Astrocyte (in vitro differentiated cells and primary cell): ENCODE measurements at regions not wholly inside any gene's neighbourhood (a gene's known extent, or its start where the extent isn't known, plus 50 kb on each side); places are given as distances from the start of the nearest gene placed in this dataset.

Source experiments
- DNase-seq: peaks from one replicate; pipeline ENCODE4 v3.0.0-alpha.2; 2010; ENCODE audit warnings: low read depth
- FAIRE-seq: peaks from 2 replicates; lab custom pipeline; 2011; peaks lifted over from hg19 to GRCh38; lab: Jason Lieb, UNC
- H2AFZ ChIP-seq: 2 replicates; pipeline ENCODE4 v1.6.0; 2012; ENCODE audit warnings: low read depth, low read length, inconsistent platforms
- H3K27ac ChIP-seq: 2 replicates; pipeline ENCODE4 v1.5.1; 2011; ENCODE audit warnings: low read depth, low read length, inconsistent platforms
- H3K27me3 ChIP-seq: 2 replicates; pipeline ENCODE4 v1.6.0; 2011; ENCODE audit warnings: low read length, inconsistent platforms; ENCODE audit not compliant: insufficient read depth
- H3K36me3 ChIP-seq: 2 replicates; pipeline ENCODE4 v1.5.1; 2011; ENCODE audit warnings: low read length, inconsistent platforms; ENCODE audit not compliant: insufficient read depth
- H3K4me1 ChIP-seq: 2 replicates; pipeline ENCODE4 v1.5.1; 2011; ENCODE audit warnings: low read length, inconsistent platforms; ENCODE audit not compliant: insufficient read depth
- H3K4me2 ChIP-seq: 2 replicates; pipeline ENCODE4 v1.6.0; 2012; ENCODE audit warnings: low read length, inconsistent platforms
- H3K4me3 ChIP-seq: 2 replicates; pipeline ENCODE4 v1.5.1; 2011; ENCODE audit warnings: low read depth, mild to moderate bottlenecking, low read length, inconsistent platforms; ENCODE audit not compliant: insufficient read depth
- H3K79me2 ChIP-seq: 2 replicates; pipeline ENCODE4 v1.6.0; 2012; ENCODE audit warnings: mild to moderate bottlenecking, low read length, inconsistent platforms; ENCODE audit not compliant: insufficient read depth
- H3K9ac ChIP-seq: 2 replicates; pipeline ENCODE4 v1.6.0; 2012; ENCODE audit warnings: mild to moderate bottlenecking, low read length, inconsistent platforms
- H3K9me3 ChIP-seq: 2 replicates; pipeline ENCODE4 v1.5.1; 2012; ENCODE audit warnings: low read depth, mild to moderate bottlenecking, low read length, inconsistent platforms; ENCODE audit not compliant: insufficient read depth
- H4K20me1 ChIP-seq: 2 replicates; pipeline ENCODE4 v1.6.0; 2012; ENCODE audit warnings: low read length, inconsistent platforms; ENCODE audit not compliant: insufficient read depth
- H3K27ac Mint-ChIP-seq: one replicate; pipeline ENCODE4 v1.8.0; 2021; ENCODE audit warnings: mild to moderate bottlenecking, mixed read lengths; ENCODE audit not compliant: unreplicated experiment
- H3K27me3 Mint-ChIP-seq: one replicate; pipeline ENCODE4 v1.8.0; 2021; ENCODE audit warnings: low read depth, mixed read lengths; ENCODE audit not compliant: unreplicated experiment
- H3K36me3 Mint-ChIP-seq: one replicate; pipeline ENCODE4 v1.8.0; 2021; ENCODE audit warnings: low read depth, mixed read lengths; ENCODE audit not compliant: unreplicated experiment
- H3K4me1 Mint-ChIP-seq: one replicate; pipeline ENCODE4 v1.8.0; 2021; ENCODE audit warnings: low read depth, mixed read lengths; ENCODE audit not compliant: unreplicated experiment
- H3K4me3 Mint-ChIP-seq: one replicate; pipeline ENCODE4 v1.8.0; 2021; ENCODE audit warnings: mild to moderate bottlenecking, moderate library complexity, mixed read lengths; ENCODE audit not compliant: unreplicated experiment
- H3K9me3 Mint-ChIP-seq: one replicate; pipeline ENCODE4 v1.8.0; 2021; ENCODE audit warnings: mild to moderate bottlenecking, mixed read lengths; ENCODE audit not compliant: unreplicated experiment
- CTCF ChIP-seq: IDR thresholded peaks from 2 replicates; pipeline ENCODE4 v1.5.1; 2011; ENCODE audit warnings: low read depth, mild to moderate bottlenecking, inconsistent platforms, low read length, moderate library complexity; ENCODE audit not compliant: insufficient read depth
- EZH2 ChIP-seq: IDR thresholded peaks from 2 replicates; pipeline ENCODE4 v1.6.1; 2012; ENCODE audit warnings: mild to moderate bottlenecking, low read length, inconsistent platforms; ENCODE audit not compliant: insufficient read depth

- Mint-ChIP-seq H3K27ac (no peak overlapping the region), H3K4me3 (no peak overlapping the region), H3K4me1 (peaks cover 12% of the 10 kb centered on the region), H3K36me3 (no peaks in the 10 kb centered on the region), H3K27me3 (no peaks in the 10 kb centered on the region), H3K9me3 (no peaks in the 10 kb centered on the region)
- no peak overlapping the region for H3K27ac ChIP-seq
- H3K27me3 ChIP-seq, result no peaks in the 10 kb centered on the region
- no peaks in the 10 kb centered on the region for H4K20me1 ChIP-seq
- no peaks in the 10 kb centered on the region for H3K79me2 ChIP-seq
- no peak overlapping the region for H3K9ac ChIP-seq
- no peaks in the 10 kb centered on the region for H3K4me1 ChIP-seq
- H3K9me3 ChIP-seq, result no peaks in the 10 kb centered on the region
- no peak overlapping the region for H3K4me2 ChIP-seq
- H3K4me3 ChIP-seq, result no peak overlapping the region
- no peak overlapping the region for H2AFZ ChIP-seq
- no peaks in the 10 kb centered on the region for H3K36me3 ChIP-seq
- DNase-seq, result no peak
- no peak for FAIRE-seq
- TF ChIP-seq EZH2 (no peak), CTCF (no peak)
Measured at GRCh38 chr14:54088271-54088670, 131.6 kb upstream of the BMP4 start.

GRCh38 chr14:54090274-54090673 is 133.6 kb upstream of the BMP4 start:
- H4K20me1 ChIP-seq, result no peaks in the 10 kb centered on the region
- H3K9me3 ChIP-seq, result no peaks in the 10 kb centered on the region
- no peak overlapping the region for H3K4me3 Mint-ChIP-seq
- FAIRE-seq (no peak), DNase-seq (no peak)
- H3K9me3 Mint-ChIP-seq, result peaks cover 6% of the 10 kb centered on the region
- no peaks in the 10 kb centered on the region for H3K36me3 ChIP-seq
- H3K4me1 ChIP-seq, result no peaks in the 10 kb centered on the region
- H3K79me2 ChIP-seq, result no peaks in the 10 kb centered on the region
- no peaks in the 10 kb centered on the region for H3K27me3 Mint-ChIP-seq
- H3K4me1 Mint-ChIP-seq, result peaks cover 12% of the 10 kb centered on the region
- H2AFZ ChIP-seq, result no peak overlapping the region
- H3K4me3 ChIP-seq, result no peak overlapping the region
- TF ChIP-seq CTCF (no peak), EZH2 (no peak)
- H3K9ac ChIP-seq, result no peak overlapping the region
- no peak overlapping the region for H3K27ac ChIP-seq
- no peak overlapping the region for H3K4me2 ChIP-seq
- no peaks in the 10 kb centered on the region for H3K27me3 ChIP-seq
- no peak overlapping the region for H3K27ac Mint-ChIP-seq
- no peaks in the 10 kb centered on the region for H3K36me3 Mint-ChIP-seq

- no peaks in the 10 kb centered on the region for H3K27me3 Mint-ChIP-seq
- Histone ChIP-seq H3K9ac (no peak overlapping the region), H3K36me3 (no peaks in the 10 kb centered on the region), H3K4me3 (no peak overlapping the region), H3K4me1 (no peaks in the 10 kb centered on the region), H3K9me3 (no peaks in the 10 kb centered on the region), H2AFZ (no peak overlapping the region), H4K20me1 (no peaks in the 10 kb centered on the region), H3K27ac (no peak overlapping the region), H3K4me2 (no peak overlapping the region), H3K27me3 (no peaks in the 10 kb centered on the region), H3K79me2 (no peaks in the 10 kb centered on the region)
- H3K4me1 Mint-ChIP-seq, result no peaks in the 10 kb centered on the region
- TF ChIP-seq EZH2 (no peak), CTCF (no peak)
- peaks cover 6% of the 10 kb centered on the region for H3K9me3 Mint-ChIP-seq
- H3K36me3 Mint-ChIP-seq, result no peaks in the 10 kb centered on the region
- no peak for FAIRE-seq
- H3K4me3 Mint-ChIP-seq, result no peak overlapping the region
- DNase-seq, result no peak
- no peak overlapping the region for H3K27ac Mint-ChIP-seq
Measured at GRCh38 chr14:54094765-54095164, 138.1 kb upstream of the BMP4 start.
